Stimulated activated CD4-positive, alpha-beta T cell treated with anti-CD3 and anti-CD28 coated beads, Interleukin-2, amount 100 ng/mL, for 4 hours (primary cell): ENCODE measurements at regions not wholly inside any gene's neighbourhood (a gene's known extent, or its start where the extent isn't known, plus 50 kb on each side); places are given as distances from the start of the nearest gene placed in this dataset.
"Not testable (repeated sequence)": the region's sequence is repeated elsewhere in the genome, so short reads cannot be mapped to it uniquely, and the experiment has no call there.

Experiments used
- DNase-seq: peaks from one replicate; pipeline ENCODE4 v3.0.0-alpha.2; 2020; ENCODE audit warnings: low read depth

- DNase-seq: no peak
Observed at GRCh38 chr5:158061451-158061850, 202.5 kb upstream of the CLINT1 start.

- no peak for DNase-seq
Observed at GRCh38 chr5:158060212-158060611, 201.3 kb upstream of the CLINT1 start.

- DNase-seq: no peak
Observed at GRCh38 chr5:158058208-158059120, 199.5 kb upstream of the CLINT1 start.

GRCh38 chr5:158056130-158056825 is 197.3 kb upstream of the CLINT1 start:
- no peak for DNase-seq

GRCh38 chr5:158055111-158055501 is 196.2 kb upstream of the CLINT1 start:
- DNase-seq: no peak

- no peak for DNase-seq
Observed at GRCh38 chr5:158054223-158055110, 195.5 kb upstream of the CLINT1 start.

- no peak for DNase-seq
Observed at GRCh38 chr5:158051036-158051435, 192.1 kb upstream of the CLINT1 start.

GRCh38 chr5:158050421-158050820 is 191.5 kb upstream of the CLINT1 start:
- DNase-seq: no peak

- DNase-seq: no peak
Observed at GRCh38 chr5:158049459-158049858, 190.5 kb upstream of the CLINT1 start.

GRCh38 chr5:158045696-158046095 is 186.8 kb upstream of the CLINT1 start:
- no peak for DNase-seq

- DNase-seq: no peak
Observed at GRCh38 chr5:158039911-158040347, 181.0 kb upstream of the CLINT1 start.

GRCh38 chr5:158039441-158039840 is 180.5 kb upstream of the CLINT1 start:
- DNase-seq: no peak

GRCh38 chr5:158036983-158037595 is 178.1 kb upstream of the CLINT1 start:
- DNase-seq: not testable (repeated sequence)

- DNase-seq: not testable (repeated sequence)
Observed at GRCh38 chr5:158034586-158034985, 175.6 kb upstream of the CLINT1 start.

- no peak for DNase-seq
Observed at GRCh38 chr5:158033724-158034123, 174.8 kb upstream of the CLINT1 start.

GRCh38 chr5:158033076-158033475 is 174.1 kb upstream of the CLINT1 start:
- no peak for DNase-seq

GRCh38 chr5:158032246-158032645 is 173.3 kb upstream of the CLINT1 start:
- no peak for DNase-seq

- no peak for DNase-seq
Observed at GRCh38 chr5:158027806-158028775, 169.1 kb upstream of the CLINT1 start.

- DNase-seq: no peak
Observed at GRCh38 chr5:158026304-158027031, 167.5 kb upstream of the CLINT1 start.

- DNase-seq: no peak
Observed at GRCh38 chr5:158023266-158023665, 164.3 kb upstream of the CLINT1 start.
